ENCODE measurements at regions not wholly inside any gene's neighbourhood (a gene's known extent, or its start where the extent isn't known, plus 50 kb on each side); places are given as distances from the start of the nearest gene placed in this dataset.
"Not testable (repeated sequence)": the region's sequence is repeated elsewhere in the genome, so short reads cannot be mapped to it uniquely, and the experiment has no call there.

- Histone ChIP-seq H3K4me1 (ENCODE audit: control insufficient read depth, insufficient read depth, low read length) (no peaks in the 10 kb centered on the region), H3K36me3 (ENCODE audit: control insufficient read depth, insufficient read depth, low read length) (no peaks in the 10 kb centered on the region), H3K27me3 (ENCODE audit: control insufficient read depth, insufficient read depth, low read length) (no peaks in the 10 kb centered on the region), H3K4me3 (ENCODE audit: low read length) (no peak overlapping the region), H3K27ac (ENCODE audit: low read length) (no peak overlapping the region), H3K9me3 (ENCODE audit: control insufficient read depth, insufficient read depth, low read length) (peaks cover 9% of the 10 kb centered on the region)
- ATAC-seq, result no peak
- no peaks in the 10 kb centered on the region for H3K4me1 Mint-ChIP-seq
- TF ChIP-seq CTCF (IDR thresholded peaks at IDR 0.05), result no peak
- no peak overlapping the region for H3K4me3 Mint-ChIP-seq
- no peak for DNase-seq
- peaks cover 10 to 21% of the 10 kb centered on the region in 2 donors for H3K9me3 Mint-ChIP-seq
- intact Hi-C loops (cut with micrococcal nuclease), result no loop called here
- no peak overlapping the region for H3K27ac Mint-ChIP-seq
- H3K36me3 Mint-ChIP-seq, result peaks cover 3% of the 10 kb centered on the region
- no peaks in the 10 kb centered on the region for H3K27me3 Mint-ChIP-seq (ENCODE audit: low read depth in 2 of 2)
Observed at GRCh38 chr9:22840641-22841040, 394.0 kb downstream of the DMRTA1 start.

GRCh38 chr9:22845243-22845642 lies 398.6 kb downstream of the DMRTA1 start:
- H3K36me3 ChIP-seq (ENCODE audit: control insufficient read depth, insufficient read depth, low read length); H3K4me1 ChIP-seq (ENCODE audit: control insufficient read depth, insufficient read depth, low read length); H3K27me3 Mint-ChIP-seq (ENCODE audit: low read depth in 2 of 2); H3K27ac Mint-ChIP-seq; intact Hi-C loops (cut with micrococcal nuclease); DNase-seq; H3K36me3 Mint-ChIP-seq; H3K27ac ChIP-seq (ENCODE audit: low read length); H3K27me3 ChIP-seq (ENCODE audit: control insufficient read depth, insufficient read depth, low read length); H3K4me3 ChIP-seq (ENCODE audit: low read length); H3K4me3 Mint-ChIP-seq; ATAC-seq; H3K9me3 ChIP-seq (ENCODE audit: control insufficient read depth, insufficient read depth, low read length); H3K4me1 Mint-ChIP-seq: not testable (repeated sequence)
- H3K9me3 Mint-ChIP-seq, result peaks cover 27 to 30% of the 10 kb centered on the region in 2 donors
- 76% methylated on average over 1 of the region's 1 CpG for WGBS (ENCODE audit: insufficient coverage)

- H3K27me3 Mint-ChIP-seq (ENCODE audit: low read depth in 2 of 2), result no peaks in the 10 kb centered on the region
- H3K4me3 Mint-ChIP-seq, result no peak overlapping the region
- DNase-seq (no peak), ATAC-seq (no peak)
- H3K9me3 Mint-ChIP-seq, result peaks cover 24 to 30% of the 10 kb centered on the region in 2 donors
- H3K36me3 Mint-ChIP-seq, result peaks cover 10% of the 10 kb centered on the region
- Histone ChIP-seq H3K27ac (ENCODE audit: low read length) (no peak overlapping the region), H3K4me3 (ENCODE audit: low read length) (no peak overlapping the region), H3K36me3 (ENCODE audit: control insufficient read depth, insufficient read depth, low read length) (no peaks in the 10 kb centered on the region), H3K4me1 (ENCODE audit: control insufficient read depth, insufficient read depth, low read length) (no peaks in the 10 kb centered on the region), H3K9me3 (ENCODE audit: control insufficient read depth, insufficient read depth, low read length) (no peaks in the 10 kb centered on the region), H3K27me3 (ENCODE audit: control insufficient read depth, insufficient read depth, low read length) (no peaks in the 10 kb centered on the region)
- intact Hi-C loops (cut with micrococcal nuclease), result no loop called here
- TF ChIP-seq CTCF (IDR thresholded peaks at IDR 0.05), result no peak
- H3K4me1 Mint-ChIP-seq, result no peaks in the 10 kb centered on the region
- H3K27ac Mint-ChIP-seq, result no peak overlapping the region
Observed at GRCh38 chr9:22855980-22856379, 409.4 kb downstream of the DMRTA1 start.

GRCh38 chr9:22857316-22857715 lies 410.7 kb downstream of the DMRTA1 start:
- no peak for TF ChIP-seq CTCF (IDR thresholded peaks at IDR 0.05)
- H3K4me3 Mint-ChIP-seq, result no peak overlapping the region

More at GRCh38 chr9:22857316-22857715, 410.7 kb downstream of the DMRTA1 start:
- H3K4me1 Mint-ChIP-seq, result no peaks in the 10 kb centered on the region
- DNase-seq, result no peak
- no peak overlapping the region for H3K27ac ChIP-seq (ENCODE audit: low read length)
- WGBS (ENCODE audit: insufficient coverage), result no CpG with 5 or more reads among the region's 1 CpG
- H3K4me3 ChIP-seq (ENCODE audit: low read length), result no peak overlapping the region
- H3K36me3 Mint-ChIP-seq, result peaks cover 13% of the 10 kb centered on the region
- H3K9me3 Mint-ChIP-seq, result peaks cover 19 to 27% of the 10 kb centered on the region in 2 donors
- H3K9me3 ChIP-seq (ENCODE audit: control insufficient read depth, insufficient read depth, low read length), result peaks cover 3% of the 10 kb centered on the region
- H3K4me1 ChIP-seq (ENCODE audit: control insufficient read depth, insufficient read depth, low read length), result no peaks in the 10 kb centered on the region
- intact Hi-C loops (cut with micrococcal nuclease), result no loop called here
- H3K27me3 Mint-ChIP-seq (ENCODE audit: low read depth in 2 of 2), result no peaks in the 10 kb centered on the region
- ATAC-seq, result no peak
- H3K27me3 ChIP-seq (ENCODE audit: control insufficient read depth, insufficient read depth, low read length), result no peaks in the 10 kb centered on the region
- no peaks in the 10 kb centered on the region for H3K36me3 ChIP-seq (ENCODE audit: control insufficient read depth, insufficient read depth, low read length)
- no peak overlapping the region for H3K27ac Mint-ChIP-seq
